ENCODE measurements at regions not wholly inside any gene's neighbourhood (a gene's known extent, or its start where the extent isn't known, plus 50 kb on each side); places are given as distances from the start of the nearest gene placed in this dataset.
"Not testable (repeated sequence)": the region's sequence is repeated elsewhere in the genome, so short reads cannot be mapped to it uniquely, and the experiment has no call there.

DNA sequence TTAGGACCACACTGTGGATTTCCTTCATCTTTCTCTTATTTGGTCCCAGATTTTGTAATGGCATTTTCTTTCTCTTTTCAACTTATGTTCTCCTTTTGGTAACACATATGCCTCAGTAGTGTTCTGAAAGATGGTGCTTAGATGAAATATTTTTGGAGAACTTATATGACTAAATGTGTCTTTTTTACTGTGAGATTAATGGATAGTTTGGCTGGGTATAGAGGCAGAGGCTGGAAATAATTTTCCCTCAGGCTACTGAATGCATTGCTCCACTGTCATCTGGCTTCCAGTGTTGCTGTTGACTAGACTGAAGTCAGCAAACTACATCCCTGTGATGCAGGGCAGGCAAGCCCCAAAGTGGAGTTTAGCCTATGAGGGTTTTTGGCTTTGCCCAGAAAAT, 450.9 kb downstream of the DMAC1 start:
- DNase-seq (ENCODE audit: low read depth, low spot score) = no peak

DNA sequence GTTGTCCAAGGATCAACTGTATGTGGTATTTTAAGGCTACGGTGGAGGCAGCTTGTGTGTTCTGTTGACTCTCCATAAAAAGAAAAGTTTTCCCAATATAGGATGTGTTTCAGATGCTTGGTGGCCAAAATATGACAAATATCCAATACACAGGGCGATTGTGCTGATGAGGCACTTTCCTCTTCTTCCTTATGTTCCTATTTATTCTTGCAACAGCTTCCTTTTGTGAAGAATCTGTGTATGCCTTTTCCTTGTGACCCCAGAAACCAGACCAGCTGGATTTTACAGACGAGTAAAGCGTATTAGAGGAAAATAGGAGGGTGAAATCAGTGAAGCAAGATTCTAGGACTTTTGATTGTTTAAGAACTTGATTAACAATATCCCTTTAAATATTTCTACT, 452.0 kb downstream of the DMAC1 start:
- DNase-seq (ENCODE audit: low read depth, low spot score) = no peak

DNA sequence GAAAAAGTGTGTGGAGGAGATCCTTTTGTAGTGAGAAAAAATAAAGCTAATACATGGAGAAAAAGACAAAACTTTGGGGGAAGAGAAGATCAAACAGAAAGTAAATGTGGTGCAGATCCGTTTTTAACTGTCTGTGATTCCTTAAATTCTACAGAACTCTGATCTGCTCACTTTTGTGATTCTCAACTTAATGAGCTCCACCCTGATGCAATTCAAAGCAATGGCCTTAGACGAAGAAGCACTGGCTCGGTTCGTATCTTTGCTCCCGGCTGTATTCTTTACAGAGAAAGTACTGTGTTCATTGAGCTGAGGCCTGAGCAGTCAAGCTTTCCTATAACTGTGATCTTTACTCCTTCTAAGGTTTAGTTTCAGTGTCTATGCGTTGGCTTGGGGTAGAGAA, 453.4 kb downstream of the DMAC1 start:
- DNase-seq (ENCODE audit: low read depth, low spot score) = no peak

DNA sequence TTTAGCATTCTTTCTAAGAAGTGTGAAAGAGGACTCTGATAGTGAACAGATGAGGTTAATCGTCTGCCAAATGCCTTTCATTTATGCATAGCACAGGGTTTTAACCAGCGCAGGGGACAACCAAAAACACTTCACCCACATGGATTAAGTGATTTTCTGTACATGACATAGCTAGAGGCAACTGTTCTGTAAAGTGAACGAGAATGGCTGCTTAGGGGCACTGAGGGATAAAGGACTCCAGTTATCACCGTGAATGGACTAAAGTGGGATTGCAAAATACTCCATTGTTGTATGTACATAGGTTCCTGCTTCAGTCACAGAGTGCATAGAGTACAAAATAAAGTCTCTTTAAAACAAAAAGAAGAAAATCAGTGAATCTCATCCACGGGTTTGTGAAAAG, 456.8 kb downstream of the DMAC1 start:
- DNase-seq (ENCODE audit: low read depth, low spot score) = no peak

DNA sequence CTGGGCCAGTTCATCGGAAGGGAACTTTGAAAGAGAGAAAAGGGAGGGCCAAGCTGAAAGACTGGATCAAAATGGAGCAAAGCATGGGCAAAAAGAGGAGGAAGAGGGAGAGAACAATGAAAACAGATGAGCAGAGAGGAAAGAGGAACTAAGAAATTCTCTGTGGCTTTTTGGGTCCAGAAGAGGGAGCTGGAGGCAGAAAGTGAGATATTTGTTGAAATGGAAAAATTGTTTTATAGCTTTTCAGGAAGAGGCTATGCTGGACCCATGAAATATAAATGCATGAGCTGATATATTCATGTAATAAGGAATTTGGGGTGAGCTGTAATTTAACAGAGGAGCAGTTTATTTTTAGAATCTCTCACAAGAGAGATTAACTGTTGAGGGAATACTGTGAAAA, 457.3 kb downstream of the DMAC1 start:
- no peak for DNase-seq (ENCODE audit: low read depth, low spot score)

DNA sequence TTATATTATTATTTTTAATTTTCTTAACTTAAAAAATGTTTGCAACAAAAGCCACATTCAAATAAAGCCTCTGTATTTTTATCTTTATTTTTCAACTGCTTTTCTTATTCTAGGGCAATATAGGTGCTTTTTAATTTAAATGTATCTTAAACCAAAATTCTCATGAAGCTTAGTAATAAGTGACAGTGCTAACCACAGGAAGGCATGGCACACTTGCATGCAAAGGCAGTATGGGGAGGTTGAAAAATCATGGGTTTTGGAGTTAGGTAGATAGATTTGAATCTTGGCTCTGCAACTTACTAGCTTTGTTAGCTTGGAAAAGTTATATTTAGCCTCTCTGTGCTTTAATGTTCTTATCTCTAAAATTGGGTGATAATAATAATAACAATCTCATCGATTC, 458.0 kb downstream of the DMAC1 start:
- no peak for DNase-seq (ENCODE audit: low read depth, low spot score)

DNA sequence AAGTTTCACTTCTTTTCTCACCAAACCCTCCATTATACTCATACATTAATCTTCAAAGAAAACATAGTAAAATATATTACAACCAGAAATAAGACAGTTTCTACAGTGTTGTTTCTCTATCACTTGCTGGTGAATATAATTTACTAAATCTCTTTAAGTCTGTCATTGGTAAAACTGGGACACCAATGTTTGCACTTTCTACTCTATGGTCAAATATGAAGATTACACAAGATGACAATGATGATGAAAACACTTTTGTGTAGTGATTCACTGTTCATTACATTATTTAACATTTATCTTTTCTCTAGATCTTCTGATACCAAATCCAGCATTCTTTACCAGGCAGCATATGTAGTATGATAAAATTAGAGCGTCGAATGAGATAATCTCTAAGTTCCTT, 459.1 kb downstream of the DMAC1 start:
- no peak for DNase-seq (ENCODE audit: low read depth, low spot score)

DNA sequence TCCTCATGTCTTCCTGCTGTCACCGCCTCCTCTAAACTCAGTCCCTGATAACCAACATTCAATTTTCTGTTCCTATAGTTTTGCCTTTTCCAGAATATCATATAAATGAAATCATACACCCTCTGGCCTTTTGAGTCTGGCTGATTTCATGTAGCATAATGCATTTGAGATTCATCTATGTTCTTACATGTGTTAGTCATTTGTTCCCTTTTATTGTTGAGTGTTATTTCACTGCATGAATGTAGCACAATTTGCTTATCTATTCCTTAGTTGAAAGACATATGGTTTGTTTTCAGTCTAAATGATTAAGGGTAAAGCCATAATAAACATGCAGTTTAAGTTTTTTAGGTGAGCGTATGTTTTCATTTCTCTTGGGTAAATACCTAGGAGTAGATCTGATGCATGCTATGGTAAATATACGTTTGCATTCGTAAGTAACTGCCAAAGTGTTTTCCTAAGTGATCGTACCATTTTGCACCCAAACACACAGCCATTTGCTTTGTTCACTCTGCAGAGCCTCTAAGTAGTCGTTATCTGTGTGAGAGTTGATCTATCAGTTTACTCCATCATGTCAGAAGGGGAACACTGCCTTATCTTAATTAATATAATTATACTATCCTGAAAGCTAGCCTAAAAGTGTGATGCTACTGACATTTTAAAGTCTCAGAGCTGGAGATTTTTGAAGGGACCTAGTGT, 460.8 kb downstream of the DMAC1 start:
- no peak for DNase-seq (ENCODE audit: low read depth, low spot score)

DNA sequence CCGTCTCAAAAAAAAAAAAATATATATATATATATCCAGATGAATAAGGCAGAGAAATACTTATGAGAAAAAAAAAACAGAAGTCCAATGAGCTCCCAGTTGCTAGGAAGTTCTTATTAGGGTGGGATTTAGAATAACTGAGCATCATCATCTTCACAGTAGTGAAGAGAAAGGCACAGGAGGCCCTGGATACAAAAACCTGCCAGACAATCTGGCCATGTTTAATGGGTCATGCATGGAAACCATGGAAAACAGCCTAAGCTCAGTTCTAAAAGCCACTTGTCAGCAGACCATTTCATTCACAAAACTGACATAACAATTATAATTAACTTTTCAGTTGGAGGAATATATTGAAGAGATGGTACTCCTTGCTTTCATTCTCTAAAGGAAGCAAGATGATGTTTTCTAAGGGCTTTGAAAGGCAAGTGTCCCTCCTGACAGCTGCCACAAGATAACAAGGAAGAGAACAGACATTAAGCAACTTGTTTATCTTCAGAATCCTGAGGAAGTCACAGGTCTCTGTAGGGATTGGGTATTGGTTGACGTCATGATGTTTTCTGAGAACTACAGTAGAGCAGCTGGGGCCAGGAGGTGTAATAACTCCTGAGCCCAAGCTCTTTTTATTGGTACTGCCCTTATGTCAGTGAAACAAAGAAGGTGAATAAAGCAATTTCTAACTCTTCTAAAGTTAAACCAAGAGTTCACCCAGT, 463.1 kb downstream of the DMAC1 start:
- DNase-seq (ENCODE audit: low read depth, low spot score) = no peak

DNA sequence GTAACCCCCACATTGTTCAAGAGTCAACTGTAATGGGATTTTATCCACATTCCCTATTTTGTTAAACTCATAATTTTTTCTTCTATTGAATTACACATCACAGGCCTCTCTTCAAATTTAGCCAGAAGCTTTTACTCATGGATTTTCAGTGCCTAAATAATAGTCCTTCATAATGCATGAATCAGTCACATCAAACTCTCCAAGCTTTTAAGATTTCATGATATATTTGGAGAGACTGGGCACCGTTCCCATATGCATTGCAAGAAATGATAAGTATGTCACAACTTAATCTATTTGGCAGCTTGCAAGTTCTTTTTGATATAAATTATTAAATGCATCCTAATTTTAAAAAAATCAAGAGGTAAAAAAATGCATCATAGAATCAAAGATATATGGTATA, 465.9 kb downstream of the DMAC1 start:
- no peak for DNase-seq (ENCODE audit: low read depth, low spot score)

DNA sequence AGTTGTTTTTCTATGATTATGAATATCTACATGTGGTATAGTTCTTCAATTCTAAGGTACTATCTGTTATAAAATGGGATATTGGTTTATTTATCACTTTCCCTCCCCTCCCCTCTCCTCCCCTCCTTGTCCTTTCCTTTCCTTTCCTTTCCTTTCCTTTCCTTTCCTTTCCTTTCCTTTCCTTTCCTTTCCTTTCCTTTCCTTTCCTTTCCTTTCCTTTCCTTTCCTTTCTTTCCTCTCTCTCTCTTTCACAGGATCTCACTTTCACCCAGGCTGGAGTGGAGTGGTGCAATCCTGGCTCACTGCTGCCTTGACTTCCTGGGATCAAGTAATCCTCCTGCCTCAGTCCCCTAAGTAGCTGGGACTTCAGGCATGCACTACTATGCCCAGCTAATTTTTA, 466.8 kb downstream of the DMAC1 start:
- DNase-seq (ENCODE audit: low read depth, low spot score) = no peak

DNA sequence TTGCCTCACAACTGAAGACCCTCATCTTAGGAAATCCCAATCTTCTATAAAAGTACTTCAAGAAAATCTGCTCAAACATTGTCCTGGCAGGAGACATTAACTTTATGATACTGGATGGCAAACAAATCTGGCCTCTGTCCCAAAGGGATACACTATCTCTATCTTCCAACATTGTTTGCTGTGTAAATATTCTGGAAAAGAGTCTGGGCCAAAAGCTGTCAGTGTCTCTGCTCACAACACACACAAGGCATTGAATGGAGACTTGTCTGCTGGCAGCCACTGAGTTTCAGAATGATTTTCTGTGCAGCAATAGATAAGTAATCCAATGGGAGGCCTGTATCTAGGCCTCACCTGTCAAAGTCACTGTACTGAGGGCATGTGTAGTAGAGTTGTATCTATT, 471.1 kb downstream of the DMAC1 start:
- DNase-seq (ENCODE audit: low read depth, low spot score) = no peak

DNA sequence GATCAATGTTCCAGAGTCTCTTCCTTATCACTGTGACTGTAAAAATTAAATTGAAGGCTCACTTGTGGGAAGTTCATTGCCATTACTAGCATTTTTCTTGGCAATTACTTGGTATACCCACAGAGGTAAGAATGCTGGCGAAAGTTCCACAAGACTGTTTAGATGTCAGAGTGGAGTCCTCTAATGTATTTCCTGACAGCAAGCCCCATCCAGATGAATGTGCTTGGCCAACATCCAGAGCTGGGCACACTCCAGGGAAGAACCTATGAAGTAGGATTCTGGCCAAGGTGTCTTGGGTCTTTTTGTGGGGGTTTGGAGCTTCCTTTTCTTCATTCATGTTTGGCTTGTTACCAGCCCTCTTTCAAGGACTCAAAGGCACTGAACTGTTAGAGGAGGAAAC, 473.6 kb downstream of the DMAC1 start:
- no peak for DNase-seq (ENCODE audit: low read depth, low spot score)

DNA sequence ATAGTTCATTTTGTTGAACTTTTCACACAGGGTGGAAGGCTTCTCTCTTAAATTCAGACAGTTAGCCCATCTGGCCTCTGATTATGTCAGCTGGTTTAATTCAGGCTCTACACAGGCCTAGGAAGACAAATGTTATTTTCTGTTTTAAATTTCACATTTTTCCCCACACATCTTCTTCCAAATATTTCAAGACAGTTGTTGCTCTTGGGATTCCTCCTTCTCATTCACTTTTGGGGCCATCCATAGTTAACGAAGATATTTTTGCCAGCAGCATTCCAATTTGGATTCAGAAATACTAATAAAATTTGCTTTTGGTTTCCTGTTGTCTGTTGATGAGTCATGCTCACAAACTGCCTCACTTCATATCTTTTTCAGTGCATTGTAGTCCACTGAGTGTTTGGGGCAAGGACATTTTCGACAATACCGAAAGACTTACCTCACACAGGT, 475.4 kb downstream of the DMAC1 start:
- DNase-seq (ENCODE audit: low read depth, low spot score) = no peak

DNA sequence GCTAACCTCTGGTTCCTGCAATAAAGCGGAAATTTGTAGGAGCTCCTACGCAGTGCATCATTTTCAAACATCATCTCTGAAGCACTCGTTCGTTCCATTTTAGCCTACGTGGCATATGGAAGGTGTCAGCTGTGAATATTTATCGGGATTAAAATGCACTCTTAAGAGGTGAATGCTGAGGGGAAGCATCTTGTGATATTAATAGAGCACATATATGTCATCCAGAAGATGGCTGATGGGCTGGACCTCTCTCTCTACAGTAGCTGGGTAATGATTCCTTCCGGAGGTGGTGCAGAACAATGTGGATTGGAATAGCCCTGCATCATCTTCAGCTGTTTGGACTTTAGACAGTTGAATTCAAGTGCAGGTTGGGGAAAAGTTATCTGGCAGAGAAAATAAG, 478.7 kb downstream of the DMAC1 start:
- no peak for DNase-seq (ENCODE audit: low read depth, low spot score)

DNA sequence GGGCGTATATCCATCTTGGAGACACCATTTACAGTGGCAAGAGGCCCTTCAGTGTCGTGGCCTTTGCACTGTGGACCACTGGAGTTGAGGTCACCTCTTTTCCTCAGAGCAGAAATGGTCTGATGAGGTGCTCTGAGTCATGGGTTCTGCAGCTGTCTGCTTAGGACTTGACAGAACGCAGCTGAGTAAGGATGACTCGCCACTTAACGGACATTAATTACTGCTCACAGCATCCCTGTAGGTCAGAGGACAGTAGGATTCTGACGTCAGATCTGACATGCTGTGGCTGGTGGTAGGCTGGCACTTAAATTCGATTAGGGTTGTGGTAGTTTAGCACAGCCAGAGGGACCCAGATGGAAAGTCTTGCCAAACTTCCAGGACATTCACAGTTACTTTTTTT, 479.4 kb downstream of the DMAC1 start:
- DNase-seq (ENCODE audit: low read depth, low spot score) = no peak

DNA sequence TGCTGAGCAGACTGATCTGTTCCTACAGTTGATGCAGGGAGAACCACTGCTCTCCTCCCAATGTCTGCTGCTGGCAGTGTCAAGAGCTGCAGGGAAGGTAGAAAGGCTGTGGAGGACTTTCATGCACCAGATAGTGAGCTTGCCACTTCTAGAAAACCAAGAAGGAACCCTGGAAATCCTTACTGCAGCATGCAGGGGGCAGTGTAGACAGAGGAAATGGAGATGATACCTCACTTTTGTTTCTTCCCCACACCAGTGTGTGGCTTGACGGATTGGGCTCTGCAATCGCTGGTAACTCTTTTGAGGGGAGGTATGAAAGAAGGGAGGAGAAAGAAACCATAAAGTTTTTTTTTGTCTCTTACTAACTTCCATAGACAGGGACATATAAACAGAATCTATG, 480.7 kb downstream of the DMAC1 start:
- no peak for DNase-seq (ENCODE audit: low read depth, low spot score)

DNA sequence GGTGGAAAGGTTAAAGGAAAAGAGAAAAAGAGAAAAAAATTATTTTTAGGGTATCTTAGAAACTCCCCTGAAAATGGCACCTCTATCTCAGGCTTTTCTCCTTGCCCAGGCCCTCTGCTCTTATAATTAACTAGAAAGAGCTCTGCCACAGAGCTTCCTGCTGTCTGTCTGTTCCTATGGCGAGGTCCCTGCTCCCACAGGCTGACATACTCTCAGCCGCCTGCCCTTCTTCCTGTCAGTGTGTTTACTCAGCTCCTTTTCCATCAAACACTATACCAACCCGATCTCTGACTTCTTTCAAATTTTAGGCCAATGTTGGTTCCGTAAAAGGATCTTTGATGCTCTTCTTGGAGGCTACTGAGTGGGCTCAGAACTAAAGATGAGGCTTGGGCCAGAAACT, 482.6 kb downstream of the DMAC1 start:
- DNase-seq (ENCODE audit: low read depth, low spot score) = no peak

DNA sequence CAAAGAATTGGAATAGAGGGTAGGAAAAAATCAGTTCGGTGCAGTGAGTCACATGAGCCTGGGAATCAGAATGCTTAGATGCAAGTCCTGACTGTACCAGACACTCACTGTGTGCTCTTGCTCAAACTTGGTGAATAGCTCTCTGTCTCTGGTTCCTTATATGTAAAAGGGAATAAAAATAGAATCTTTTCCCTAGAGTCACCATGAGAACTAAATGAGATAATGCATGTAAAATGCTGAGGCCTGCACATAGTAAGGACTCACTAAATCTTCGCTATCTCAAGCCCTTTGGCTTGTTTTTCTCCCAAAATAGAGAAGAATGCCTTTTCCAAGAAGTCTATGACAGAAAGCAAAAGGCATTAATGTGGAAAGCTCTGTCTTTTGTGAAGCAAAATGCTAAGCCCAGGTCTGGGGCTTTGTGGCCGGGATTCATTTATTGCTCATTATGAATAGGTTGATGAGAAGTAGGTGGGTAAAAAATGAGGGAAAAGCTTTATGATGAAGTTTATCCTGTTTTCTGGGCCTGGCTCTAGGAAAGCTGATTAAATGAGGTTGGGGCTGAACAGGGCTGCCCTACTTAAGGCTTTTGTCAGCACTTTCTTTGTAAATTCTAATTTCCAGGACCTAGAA, 483.3 kb downstream of the DMAC1 start:
- no peak for DNase-seq (ENCODE audit: low read depth, low spot score)

DNA sequence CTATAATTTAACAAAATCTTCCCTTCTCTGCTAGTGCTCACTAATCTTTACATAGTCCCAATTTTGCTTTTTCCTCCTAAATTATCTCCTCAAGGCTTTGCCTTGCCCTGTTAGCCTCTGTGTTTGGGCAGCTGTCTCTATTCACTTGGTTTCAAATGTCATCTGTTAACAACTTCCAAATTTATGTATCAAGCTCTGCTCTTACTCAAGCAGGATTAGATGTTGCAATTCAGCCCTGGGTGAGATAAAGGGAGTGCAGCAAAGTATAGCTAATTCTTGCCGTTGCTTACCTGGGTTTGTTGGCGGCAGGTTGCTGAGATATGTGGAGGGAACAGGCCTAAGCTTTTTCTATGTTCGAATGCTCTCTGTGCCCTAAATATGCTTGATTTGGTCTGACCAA, 483.8 kb downstream of the DMAC1 start:
- DNase-seq (ENCODE audit: low read depth, low spot score) = no peak

DNA sequence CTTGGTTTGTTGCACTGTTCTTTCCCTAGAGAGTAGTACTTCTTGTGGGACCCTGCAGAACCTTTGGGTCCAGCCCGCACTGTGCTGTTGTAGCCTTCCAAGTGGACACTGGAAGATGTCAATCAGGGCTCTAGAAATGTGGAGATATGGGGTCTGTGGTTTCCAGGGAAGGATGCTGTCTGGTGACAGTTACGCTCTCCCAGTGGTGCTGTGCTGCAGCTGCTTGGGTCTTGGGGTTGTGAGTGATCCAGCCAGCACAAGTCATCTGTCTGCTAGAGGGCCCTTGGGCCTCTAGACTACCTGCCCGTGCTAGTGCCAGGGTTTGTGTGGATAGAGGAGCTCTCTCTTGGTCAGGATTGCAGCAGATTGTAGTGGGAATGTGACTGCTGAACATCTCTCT, 484.5 kb downstream of the DMAC1 start:
- DNase-seq (ENCODE audit: low read depth, low spot score) = no peak

DNA sequence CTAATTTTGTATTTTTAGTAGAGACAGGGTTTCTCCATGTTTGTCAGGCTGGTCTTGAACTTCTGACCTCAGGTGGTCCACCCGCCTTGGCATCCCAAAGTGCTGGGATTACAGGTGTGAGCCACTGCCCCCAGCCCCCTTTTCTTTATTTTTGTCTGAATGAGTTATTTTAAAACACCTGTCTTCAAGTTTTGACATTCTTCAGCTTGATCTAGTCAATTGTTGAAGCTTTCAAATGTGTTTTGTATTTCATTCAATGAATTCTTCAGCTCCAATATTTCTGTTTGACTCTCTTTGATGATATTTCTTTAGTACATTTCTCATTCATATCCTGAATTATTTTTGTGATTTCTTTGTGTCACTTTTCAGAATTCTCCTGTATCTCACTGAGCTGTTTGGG, 486.2 kb downstream of the DMAC1 start:
- no peak for DNase-seq (ENCODE audit: low read depth, low spot score)

DNA sequence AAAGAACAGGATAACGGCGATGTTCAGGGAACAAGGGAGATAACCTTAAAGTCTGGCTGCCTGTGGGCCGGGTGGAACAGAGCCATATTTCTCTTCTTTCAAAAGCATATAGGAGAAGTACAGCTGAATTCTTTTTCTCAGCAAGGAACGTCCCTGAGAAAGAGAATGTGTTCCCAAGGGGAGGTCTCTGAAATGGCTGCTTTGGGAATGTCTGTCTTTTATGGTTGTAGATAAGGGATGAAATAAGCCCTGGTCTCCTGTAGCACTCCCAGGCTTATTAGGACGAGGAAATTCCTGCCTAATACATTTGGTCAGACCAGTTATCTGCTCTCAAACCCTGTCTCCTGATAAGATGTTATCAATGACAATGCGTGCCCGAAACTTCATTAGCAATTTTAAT, 490.5 kb downstream of the DMAC1 start:
- DNase-seq (ENCODE audit: low read depth, low spot score) = not testable (repeated sequence)
